Sigmoid colon (tissue), 6 donors: ENCODE measurements at regions not wholly inside any gene's neighbourhood (a gene's known extent, or its start where the extent isn't known, plus 50 kb on each side); places are given as distances from the start of the nearest gene placed in this dataset.

Source experiments
- DNase-seq: peaks from one replicate; pipeline ENCODE4 v3.0.0-alpha.2; 2019
- H3K27ac ChIP-seq, 4 donors: fragments of 200-600 bp; sonication (generic); one replicate each; pipeline ENCODE4 v1.5.1; 2016 to 2019; ENCODE audit warnings: mild to moderate bottlenecking in 1 of 4
- H3K27me3 ChIP-seq, 3 donors: fragments of 200-600 bp; sonication (generic); one replicate each; pipeline ENCODE4 v1.5.1; 2019; ENCODE audit warnings: mild to moderate bottlenecking in 1 of 3
- H3K36me3 ChIP-seq, 4 donors: fragments of 200-600 bp; sonication (generic); one replicate each; pipeline ENCODE4 v1.5.1; 2016 to 2019
- H3K4me1 ChIP-seq, 4 donors: fragments of 200-600 bp; sonication (generic); one replicate each; pipeline ENCODE4 v1.5.1; 2017 to 2019
- H3K4me3 ChIP-seq, 4 donors: fragments of 200-600 bp; sonication (generic); one replicate each; pipeline ENCODE4 v1.5.1; 2017 to 2019; ENCODE audit warnings: mild to moderate bottlenecking in 2 of 4, moderate library complexity in 1 of 4
- H3K9me3 ChIP-seq, 4 donors: fragments of 200-600 bp in 3 of 4; sonication (generic) in 3 of 4; one replicate each; pipeline versions ENCODE4 v1.5.1 to v1.6.1; 2013 to 2019
- CTCF ChIP-seq, 4 experiments: fragments of 450-650 bp in 3 of 4; fragments of 200-600 bp in 1 of 4; IDR thresholded peaks; one replicate each; pipeline ENCODE4 v1.5.1; 2016 to 2019; ENCODE audit warnings: antibody characterized with exemption in 4 of 4, mild to moderate bottlenecking in 3 of 4, moderate library complexity in 2 of 4
- EP300 ChIP-seq, 4 donors: sonication (generic); formaldehyde crosslinking; IDR thresholded peaks; one replicate each; pipeline ENCODE4 v1.6.1; 2017; ENCODE audit warnings: antibody characterized with exemption in 4 of 4
- POLR2A ChIP-seq, 2 donors: fragments of 450-650 bp; IDR thresholded peaks; one replicate each; pipeline ENCODE4 v1.6.1; 2016; ENCODE audit warnings: antibody characterized with exemption in 2 of 2, mild to moderate bottlenecking in 2 of 2, moderate library complexity in 2 of 2
- POLR2AphosphoS5 ChIP-seq, 4 donors: sonication (generic); formaldehyde crosslinking; IDR thresholded peaks; one replicate each; pipeline ENCODE4 v1.6.1; 2017; ENCODE audit warnings: antibody characterized with exemption in 4 of 4
- WGBS, 2 donors: extraction: QIAGEN DNeasy Blood & Tissue Kit; methylation state at CpG; one replicate each; pipeline ENCODE4 v1.1.7; 2013; 5-methylcytosine and 5-hydroxymethylcytosine counted together
- intact Hi-C: fragments of 100-400 bp; cut with DNase I; formaldehyde crosslinking; loops from one replicate; pipeline ENCODE4 v1.15.1; 2023
- donor health status: healthy with polysubstance abuse.
- donor health status: healthy.

- H3K9me3 ChIP-seq: peaks cover 0 to 5% (median 1%) of the 10 kb centered on the region in 4 donors
- no peak for DNase-seq
- TF ChIP-seq POLR2A (IDR thresholded peaks at IDR 0.05): no peak
- no peak overlapping the region for H3K4me3 ChIP-seq
- intact Hi-C loops: no loop called here
- H3K36me3 ChIP-seq: no peaks in the 10 kb centered on the region
- no peak overlapping the region for H3K27ac ChIP-seq
- no peaks in the 10 kb centered on the region for H3K4me1 ChIP-seq
- WGBS, 2 donors: 74 to 88% methylated on average over 2 of the region's 2 CpGs
- H3K27me3 ChIP-seq: no peaks in the 10 kb centered on the region
These were observed 299.4 kb upstream of the CDH2 start for GRCh38 chr18:28476302-28476701.

- no peak for TF ChIP-seq POLR2A (IDR thresholded peaks at IDR 0.05)
- TF ChIP-seq EP300 (IDR thresholded peaks at IDR 0.05): no peak
- no peak for TF ChIP-seq POLR2AphosphoS5 (IDR thresholded peaks at IDR 0.05)
- no peak for TF ChIP-seq CTCF (IDR thresholded peaks at IDR 0.05)
- Histone ChIP-seq H3K4me3 (no peak overlapping the region), H3K9me3 (peaks cover 0 to 5% (median 1%) of the 10 kb centered on the region in 4 donors), H3K27ac (no peak overlapping the region), H3K36me3 (no peaks in the 10 kb centered on the region), H3K27me3 (no peaks in the 10 kb centered on the region), H3K4me1 (no peaks in the 10 kb centered on the region)
- 43 to 46% methylated on average over 2 of the region's 2 CpGs for WGBS, 2 donors
- DNase-seq: no peak
- intact Hi-C loops: no loop called here
These were observed 293.0 kb upstream of the CDH2 start for GRCh38 chr18:28469946-28470345.

- Histone ChIP-seq H3K36me3 (no peaks in the 10 kb centered on the region), H3K4me3 (no peak overlapping the region), H3K27me3 (no peaks in the 10 kb centered on the region), H3K4me1 (no peaks in the 10 kb centered on the region), H3K27ac (no peak overlapping the region), H3K9me3 (peaks cover 0 to 2% (median 0%) of the 10 kb centered on the region in 4 donors)
- intact Hi-C loops: no loop called here
- WGBS, 2 donors: 11 to 37% methylated on average over 1 of the region's 1 CpG
- DNase-seq: no peak
- TF ChIP-seq EP300 (IDR thresholded peaks at IDR 0.05): no peak
- TF ChIP-seq POLR2A (IDR thresholded peaks at IDR 0.05): no peak
- no peak for TF ChIP-seq CTCF (IDR thresholded peaks at IDR 0.05)
- TF ChIP-seq POLR2AphosphoS5 (IDR thresholded peaks at IDR 0.05): no peak
These were observed 292.0 kb upstream of the CDH2 start for GRCh38 chr18:28468901-28469300.

- 91 to 92% methylated on average over 2 of the region's 2 CpGs for WGBS, 2 donors
- Histone ChIP-seq H3K27ac (no peak overlapping the region), H3K4me3 (no peak overlapping the region), H3K36me3 (no peaks in the 10 kb centered on the region), H3K4me1 (no peaks in the 10 kb centered on the region), H3K9me3 (no peaks in the 10 kb centered on the region), H3K27me3 (no peaks in the 10 kb centered on the region)
- no peak for DNase-seq
- intact Hi-C loops: no loop called here
- TF ChIP-seq EP300 (IDR thresholded peaks at IDR 0.05): no peak
- no peak for TF ChIP-seq CTCF (IDR thresholded peaks at IDR 0.05)
- TF ChIP-seq POLR2AphosphoS5 (IDR thresholded peaks at IDR 0.05): no peak
- TF ChIP-seq POLR2A (IDR thresholded peaks at IDR 0.05): no peak
These were observed 289.3 kb upstream of the CDH2 start for GRCh38 chr18:28466204-28466603.

GRCh38 chr18:28459587-28459986, 282.7 kb upstream of the CDH2 start:
- no peaks in the 10 kb centered on the region for H3K9me3 ChIP-seq
- H3K27me3 ChIP-seq: no peaks in the 10 kb centered on the region
- H3K36me3 ChIP-seq: no peaks in the 10 kb centered on the region
- WGBS, 2 donors: 56 to 81% methylated on average over 2 of the region's 2 CpGs
- DNase-seq: no peak
- no peaks in the 10 kb centered on the region for H3K4me1 ChIP-seq
- H3K4me3 ChIP-seq: no peak overlapping the region
- intact Hi-C loops: no loop called here
- TF ChIP-seq CTCF (IDR thresholded peaks at IDR 0.05) (no peak), POLR2AphosphoS5 (IDR thresholded peaks at IDR 0.05) (no peak), EP300 (IDR thresholded peaks at IDR 0.05) (no peak), POLR2A (IDR thresholded peaks at IDR 0.05) (no peak)
- no peak overlapping the region for H3K27ac ChIP-seq
